NCI-H187 treated with DMSO at 0.1 percent for 48 hours (cell line): ENCODE measurements at regions not wholly inside any gene's neighbourhood (a gene's known extent, or its start where the extent isn't known, plus 50 kb on each side); places are given as distances from the start of the nearest gene placed in this dataset.

Experiments used
- DNase-seq: peaks from one replicate; lab custom pipeline; 2025; lab: John Stamatoyannopoulos, UW

DNA sequence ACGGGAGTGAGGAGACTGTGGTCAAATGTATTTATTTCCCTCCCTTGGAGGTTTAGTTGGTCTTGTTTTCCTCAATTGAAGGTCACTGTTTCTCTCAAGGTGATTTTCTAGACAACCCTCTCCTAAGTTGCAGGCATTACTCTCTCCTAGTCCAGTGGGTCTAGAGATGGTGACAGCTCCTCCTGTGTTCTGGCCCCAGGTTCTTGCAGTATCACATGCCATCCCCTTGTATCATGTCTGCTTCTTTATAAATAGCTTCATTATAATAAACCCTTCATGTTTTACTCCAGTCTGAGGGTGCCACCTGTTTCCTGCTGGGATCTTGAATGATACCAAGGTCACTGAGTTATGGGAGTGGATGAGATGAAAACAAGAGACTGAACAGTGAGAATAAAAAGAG is 208.0 kb upstream of the KCNN2 start:
- DNase-seq = no peak

DNA sequence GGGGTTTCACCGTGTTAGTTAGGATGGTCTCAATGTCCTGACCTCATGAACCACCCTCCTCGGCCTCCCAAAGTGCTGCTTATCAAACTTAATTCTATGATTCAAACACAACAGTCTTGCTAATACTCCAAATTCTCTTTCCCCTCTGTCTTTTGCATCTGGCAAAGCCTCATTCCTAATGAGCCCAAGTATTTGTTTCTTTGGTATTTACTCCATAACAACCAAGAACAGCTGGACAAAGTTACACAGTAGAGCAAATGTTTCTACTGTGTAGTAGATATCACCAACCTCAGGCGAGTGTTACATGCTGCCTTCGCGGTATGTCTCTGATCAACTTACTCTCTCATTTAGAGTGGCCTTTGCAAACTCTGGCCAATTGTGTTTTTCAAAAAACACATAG is 195.8 kb upstream of the KCNN2 start:
- no peak for DNase-seq

DNA sequence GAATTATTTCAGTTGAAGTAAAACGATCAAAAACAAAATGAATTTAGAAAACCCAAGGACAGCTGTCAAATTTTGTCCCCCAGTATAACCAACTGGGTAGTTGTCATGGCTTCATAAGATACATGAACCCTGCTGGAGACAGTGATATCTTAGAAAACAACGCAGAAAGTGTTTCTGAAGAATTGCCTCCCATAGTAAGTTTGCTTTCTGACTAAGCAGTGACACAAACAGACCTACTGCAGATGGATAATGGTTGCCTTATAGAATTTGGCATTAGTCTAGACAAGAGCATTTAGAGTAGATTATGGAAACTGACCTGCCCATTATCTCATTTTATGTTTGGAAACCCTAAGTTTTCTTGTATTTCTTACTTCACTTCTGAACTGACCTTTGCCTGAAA is 187.7 kb upstream of the KCNN2 start:
- DNase-seq = no peak

DNA sequence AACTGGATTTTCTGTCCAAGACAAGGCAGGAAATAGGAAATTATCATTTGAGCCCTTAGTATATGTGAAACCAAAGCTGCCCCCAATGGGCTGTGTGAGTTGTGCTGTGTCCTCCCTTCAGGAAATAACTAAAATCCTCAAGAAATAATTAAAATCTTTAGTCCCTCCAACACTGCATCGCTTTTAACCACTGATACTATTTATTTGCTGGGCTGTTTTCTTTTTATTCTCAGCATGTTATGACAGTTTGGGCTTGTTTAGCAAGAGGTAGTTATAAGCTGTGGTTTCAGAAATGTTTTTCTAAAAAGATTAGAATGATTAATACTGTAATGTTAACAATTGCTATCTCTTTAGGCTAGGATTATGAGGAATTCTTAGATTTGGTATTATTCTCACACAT is 187.0 kb upstream of the KCNN2 start:
- no peak for DNase-seq

DNA sequence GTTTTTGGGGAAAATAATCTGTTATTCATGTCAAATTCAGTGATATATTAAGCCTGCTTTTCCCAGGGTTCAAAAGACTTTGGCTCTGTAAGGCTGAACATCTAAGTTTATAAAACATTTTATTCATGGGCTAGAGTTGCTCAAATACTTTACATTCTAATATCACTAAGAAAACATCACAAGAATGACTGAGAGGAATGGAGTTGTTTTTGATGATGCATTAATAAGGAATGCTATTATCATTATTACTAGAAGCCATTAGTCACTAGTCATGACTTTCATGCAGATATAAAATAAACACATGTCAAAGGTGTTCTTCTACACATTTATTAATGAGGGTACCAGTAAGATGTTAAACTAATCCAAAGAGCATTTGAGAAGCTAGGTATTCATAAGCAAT is 185.5 kb upstream of the KCNN2 start:
- DNase-seq = no peak

DNA sequence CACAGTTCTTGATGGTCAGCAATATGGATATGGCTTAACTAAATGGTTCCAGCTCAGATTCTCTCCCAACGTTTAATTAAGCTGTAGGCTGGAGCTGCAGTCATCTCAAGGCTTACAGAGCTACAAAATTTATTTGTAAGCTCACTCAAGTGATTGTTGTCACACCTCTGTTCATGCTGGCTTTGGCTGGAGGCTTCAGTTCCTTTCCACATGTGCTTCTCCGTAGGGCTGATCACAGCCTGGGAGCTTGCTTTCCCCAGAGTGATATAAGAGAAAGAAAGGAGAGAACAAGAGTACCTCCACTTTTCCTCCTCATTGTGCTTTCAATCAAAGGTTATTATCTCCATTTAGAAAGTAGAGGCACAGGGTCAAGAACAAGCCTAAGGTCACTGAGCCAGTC is 182.7 kb upstream of the KCNN2 start:
- no peak for DNase-seq

DNA sequence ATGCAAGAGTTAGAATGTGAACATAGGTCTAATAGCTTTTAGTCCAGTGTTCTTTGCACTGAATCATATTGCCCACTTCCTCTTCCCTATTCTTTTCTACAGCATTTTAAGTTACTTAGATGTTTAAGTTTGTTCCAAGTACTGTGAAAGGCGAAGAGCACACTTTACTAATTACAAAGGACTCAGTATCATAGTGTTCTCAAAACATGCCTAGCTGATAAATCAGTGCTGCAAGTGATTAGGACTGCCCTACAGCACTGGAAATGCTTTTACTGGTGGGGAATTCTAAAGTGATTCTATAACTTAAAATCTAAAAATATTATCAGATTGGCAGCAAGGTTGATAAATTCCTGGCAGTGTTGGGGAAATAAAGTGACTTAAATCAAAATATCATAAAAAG is 177.9 kb upstream of the KCNN2 start:
- no peak for DNase-seq

DNA sequence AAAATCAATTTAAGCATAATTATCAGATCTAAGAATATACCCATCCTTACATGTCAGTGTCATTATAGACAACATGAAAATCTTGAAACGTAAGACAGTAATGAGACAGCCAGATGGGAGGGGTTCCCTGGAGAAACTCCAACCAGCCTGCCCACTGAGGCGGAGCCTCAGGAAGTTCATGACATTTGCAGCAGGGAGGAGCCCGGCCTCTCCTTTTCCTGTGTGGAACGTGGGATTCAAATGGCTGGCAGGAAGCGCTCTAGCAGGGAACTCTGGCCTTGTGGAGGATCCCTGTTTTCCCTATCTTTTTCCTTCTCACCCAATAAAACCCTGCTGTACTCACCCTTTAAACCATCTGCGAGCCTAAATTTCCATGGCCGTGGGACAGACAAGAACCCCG is 176.6 kb upstream of the KCNN2 start:
- DNase-seq = no peak

DNA sequence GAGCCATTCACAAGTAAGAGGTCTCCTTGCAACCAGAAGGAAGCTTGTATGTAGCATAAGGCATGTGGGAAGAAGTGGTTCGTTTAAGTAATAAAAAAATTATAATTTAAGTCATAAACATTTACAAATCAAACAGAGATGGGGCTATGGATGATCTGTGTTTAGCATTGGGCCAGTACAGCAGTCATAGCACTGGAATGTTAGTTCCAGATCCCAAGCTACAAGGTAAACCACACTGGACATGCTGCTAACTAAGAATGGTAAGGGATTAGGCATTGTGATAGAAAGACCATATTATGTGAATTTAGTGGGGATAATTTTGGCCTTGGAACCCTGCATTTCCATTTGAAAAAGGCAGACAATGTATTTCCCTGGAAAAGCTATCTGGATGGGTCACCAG is 170.4 kb upstream of the KCNN2 start:
- DNase-seq = no peak

DNA sequence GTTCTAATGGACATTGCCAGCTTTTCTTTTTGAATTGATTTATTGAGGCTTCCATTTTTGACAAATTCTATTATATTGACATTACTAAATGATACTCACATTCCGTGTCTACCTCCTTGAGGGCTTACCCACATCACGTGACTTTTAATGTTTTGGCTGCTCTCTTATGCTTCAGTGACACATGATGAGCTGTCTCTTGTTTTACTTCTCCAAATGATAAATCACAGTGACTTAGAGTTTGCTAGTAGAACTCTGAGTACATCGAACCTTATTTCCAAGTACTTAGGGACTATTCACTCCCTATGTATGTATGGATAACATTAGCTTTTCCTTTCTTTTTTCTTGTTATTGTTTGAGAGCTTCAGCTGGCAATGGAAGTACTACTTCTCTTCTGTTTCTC is 169.8 kb upstream of the KCNN2 start:
- DNase-seq = no peak

DNA sequence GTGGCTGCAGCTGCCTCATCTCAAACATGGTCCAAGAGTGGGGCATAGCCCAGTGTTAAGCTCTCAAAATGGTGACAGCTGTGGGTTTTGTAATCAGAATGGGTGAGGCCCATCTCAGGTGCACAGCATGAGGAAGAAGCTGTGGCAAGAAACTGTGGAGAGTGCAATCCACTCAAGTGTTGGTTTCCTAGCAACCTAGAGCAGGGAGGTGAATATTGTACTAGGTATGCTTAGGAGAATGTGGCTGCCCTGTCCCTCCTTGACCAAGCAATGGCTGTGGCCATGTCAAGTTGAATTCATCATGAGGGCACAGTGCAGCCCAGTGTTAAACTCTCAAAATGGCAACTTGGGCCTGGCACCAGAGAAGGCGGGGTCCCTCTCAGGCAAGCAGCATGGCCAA is 160.5 kb upstream of the KCNN2 start:
- DNase-seq = no peak

DNA sequence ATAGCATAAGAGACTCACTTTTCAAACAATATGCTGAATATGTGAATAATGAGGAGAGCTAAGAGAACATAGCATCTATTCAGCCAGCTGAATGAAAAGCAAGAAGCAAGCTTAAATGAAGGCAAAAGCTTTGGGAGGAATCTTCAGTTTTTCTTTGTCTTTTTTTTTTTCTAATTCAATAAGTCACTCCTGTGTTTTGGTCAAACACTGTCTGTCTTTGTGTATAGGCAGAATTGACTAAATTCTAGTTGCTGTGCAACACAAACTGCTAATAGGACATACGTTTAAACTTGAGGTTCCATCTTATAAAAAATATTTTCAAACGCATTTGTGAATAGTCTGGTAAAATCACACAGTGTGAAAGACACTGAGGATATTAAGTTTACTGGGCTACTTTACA is 156.9 kb upstream of the KCNN2 start:
- DNase-seq = no peak

DNA sequence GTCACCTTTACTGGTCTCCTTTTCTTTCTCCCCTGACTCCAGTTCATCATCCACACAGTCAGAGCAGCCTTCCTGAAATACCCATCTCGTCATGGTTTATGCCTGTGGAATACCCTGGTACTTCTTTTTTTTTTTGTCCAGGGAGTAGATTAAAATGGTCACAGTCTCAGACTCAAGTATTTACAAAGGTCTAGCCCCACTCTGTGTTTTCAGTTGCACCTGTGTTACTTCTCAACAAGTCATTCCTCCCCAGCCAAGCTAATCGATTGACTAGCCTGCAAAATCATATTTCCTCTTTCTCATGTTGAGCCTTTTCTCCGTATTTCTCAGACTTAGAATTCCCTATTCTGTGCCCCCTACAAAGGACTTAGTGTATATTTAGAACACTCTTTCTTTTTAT is 155.2 kb upstream of the KCNN2 start:
- no peak for DNase-seq

DNA sequence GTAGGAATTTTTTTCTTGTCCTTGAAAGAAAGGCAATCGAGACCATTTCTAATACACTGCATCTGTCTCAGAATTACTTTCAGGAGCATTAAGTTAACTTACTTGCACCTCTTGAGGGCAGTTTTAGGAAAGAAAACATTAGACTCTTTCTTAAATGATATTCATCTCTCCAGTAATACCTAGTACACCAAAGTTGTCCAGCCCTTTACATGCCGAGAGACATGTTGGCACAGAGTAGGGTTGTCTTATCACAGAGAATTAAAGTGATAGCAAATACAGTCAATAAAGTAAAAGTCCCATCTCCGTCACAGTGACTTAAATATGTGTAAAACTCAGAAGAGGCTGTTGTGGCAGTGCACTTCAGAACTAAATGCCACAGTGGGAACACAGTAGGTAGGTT is 154.3 kb upstream of the KCNN2 start:
- no peak for DNase-seq

DNA sequence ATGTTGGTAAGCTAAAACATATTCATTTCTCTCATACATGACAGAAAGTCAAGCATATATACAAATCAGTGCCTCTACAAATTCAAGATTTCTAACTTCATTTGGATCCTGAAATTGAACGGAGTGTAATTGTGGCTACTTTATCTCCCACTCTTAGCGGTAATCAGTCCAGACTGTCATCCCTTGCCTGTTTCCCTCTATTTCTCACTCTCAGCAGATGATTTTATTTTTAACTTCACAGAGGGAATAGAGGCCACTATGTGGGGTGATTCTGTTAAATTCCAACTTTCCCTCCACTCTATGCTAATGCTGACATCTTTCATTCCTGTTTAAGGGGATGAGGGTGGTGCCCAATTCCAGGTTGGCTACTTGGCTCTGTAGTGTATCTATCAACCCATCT is 153.8 kb upstream of the KCNN2 start:
- DNase-seq = no peak

DNA sequence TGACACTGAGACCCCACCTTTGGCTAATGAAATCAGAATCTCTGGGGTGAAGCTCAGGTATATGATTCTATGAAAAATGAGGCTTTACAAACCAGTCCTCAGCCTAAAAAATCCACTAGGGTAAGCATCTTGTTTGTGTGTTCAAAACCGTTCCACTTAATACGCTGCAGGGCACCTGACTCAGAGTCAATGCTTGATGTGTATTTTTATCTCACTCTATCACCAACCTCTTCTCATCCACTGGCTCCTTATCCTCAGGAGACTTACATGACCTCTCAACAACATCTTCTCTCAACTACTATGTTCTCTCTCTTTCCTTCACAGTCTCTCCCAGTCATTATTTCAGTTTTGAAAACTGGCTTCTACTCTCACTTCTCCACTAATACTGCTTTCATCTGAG is 153.3 kb upstream of the KCNN2 start:
- no peak for DNase-seq

DNA sequence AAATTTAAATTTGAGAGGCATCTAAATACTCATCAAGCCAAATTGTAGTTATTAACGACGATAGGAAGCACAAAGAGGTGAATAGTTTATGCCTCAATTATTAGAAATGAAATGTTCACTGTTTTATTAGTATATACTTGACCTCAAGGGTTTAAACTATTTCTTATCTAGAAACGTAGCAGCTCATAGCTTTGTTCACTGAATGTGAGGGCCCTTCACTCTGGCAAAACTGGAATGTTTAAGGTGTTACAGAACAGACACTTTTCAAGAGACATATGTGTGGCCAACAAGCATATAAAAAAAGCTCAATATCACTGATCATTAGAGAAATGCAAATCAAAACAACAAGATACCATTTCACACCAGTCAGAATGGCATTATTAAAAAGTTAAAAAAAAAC is 151.2 kb upstream of the KCNN2 start:
- no peak for DNase-seq

DNA sequence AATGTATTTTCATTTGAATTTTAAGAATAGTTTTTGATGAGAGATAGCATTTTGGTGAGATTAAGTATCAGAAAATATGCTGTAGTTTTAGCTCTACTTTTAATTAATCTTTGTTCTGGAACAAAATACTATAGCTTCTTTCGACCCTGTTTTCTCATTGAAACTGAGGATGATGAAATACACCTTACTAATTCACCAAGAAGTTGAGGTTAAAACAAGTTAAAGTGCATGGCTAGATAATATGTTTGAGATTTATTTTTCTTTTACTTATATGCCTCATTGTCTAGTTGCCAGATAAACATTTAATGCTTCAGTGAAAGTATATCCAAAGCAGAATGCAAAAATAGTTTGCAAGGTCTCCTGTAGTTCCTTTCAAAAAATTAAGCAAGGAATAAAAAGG is 140.1 kb upstream of the KCNN2 start:
- DNase-seq = no peak

DNA sequence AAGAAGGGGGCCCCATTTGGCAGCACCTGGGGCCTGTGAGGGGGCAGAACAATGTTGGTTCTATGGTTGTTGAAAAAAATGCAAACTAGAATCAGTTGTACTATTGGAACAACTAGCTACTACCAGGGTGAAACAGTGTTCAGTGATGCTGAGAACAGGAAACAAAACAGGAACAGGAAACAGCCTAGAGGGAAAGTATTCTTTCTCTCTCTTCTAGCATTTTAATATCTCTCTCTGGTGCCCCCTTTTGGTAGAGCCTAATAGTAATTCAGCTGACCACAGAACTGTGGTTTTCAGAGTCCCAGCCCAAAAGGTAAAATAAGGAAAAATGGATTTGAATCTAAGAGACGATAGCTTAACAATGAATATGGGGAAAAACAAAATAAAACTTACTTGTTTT is 138.0 kb upstream of the KCNN2 start:
- DNase-seq = no peak

DNA sequence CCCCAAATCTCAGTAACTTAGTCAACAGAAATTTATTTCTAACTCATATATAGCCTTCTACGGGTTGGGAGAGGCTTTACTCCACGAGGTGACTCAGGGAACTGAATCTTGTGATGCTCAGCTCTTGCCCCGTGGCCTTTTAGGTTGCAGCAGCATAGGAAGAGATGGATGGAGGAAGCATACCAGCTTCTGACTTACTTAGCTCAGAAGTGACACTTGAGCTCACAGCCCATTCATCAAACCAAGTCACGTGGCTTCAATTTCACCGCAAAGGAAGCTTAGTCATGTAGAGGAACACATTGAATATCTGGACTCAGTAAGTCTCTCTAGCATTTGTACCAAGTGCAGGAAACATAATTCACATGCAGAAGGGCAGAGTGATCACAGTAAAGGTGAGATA is 124.1 kb upstream of the KCNN2 start:
- no peak for DNase-seq

DNA sequence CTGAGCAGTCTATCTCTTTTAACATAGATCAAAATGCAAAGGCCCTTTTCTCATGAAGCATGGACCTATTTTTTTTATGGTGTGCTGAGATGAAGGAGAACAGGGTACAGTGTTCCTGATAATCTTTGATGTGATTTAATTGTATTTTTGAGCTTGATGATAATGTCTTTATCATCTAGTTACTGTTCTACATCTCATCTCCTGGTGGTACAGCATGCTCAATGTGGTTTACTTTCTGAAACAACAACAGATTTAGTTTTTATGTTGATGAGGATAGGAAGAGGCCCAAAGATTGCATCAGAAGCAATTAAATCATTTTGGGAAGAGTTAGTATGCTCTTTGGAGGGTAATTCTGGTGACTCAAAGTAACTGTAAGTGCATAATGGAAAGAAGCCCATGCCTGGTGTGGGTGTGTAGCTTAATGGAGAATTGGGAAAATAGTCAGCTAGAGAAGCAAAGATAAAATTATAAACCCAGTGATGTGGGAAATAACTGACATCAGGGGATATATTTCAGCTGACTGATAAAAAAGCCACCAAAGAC is 123.0 kb upstream of the KCNN2 start:
- no peak for DNase-seq

DNA sequence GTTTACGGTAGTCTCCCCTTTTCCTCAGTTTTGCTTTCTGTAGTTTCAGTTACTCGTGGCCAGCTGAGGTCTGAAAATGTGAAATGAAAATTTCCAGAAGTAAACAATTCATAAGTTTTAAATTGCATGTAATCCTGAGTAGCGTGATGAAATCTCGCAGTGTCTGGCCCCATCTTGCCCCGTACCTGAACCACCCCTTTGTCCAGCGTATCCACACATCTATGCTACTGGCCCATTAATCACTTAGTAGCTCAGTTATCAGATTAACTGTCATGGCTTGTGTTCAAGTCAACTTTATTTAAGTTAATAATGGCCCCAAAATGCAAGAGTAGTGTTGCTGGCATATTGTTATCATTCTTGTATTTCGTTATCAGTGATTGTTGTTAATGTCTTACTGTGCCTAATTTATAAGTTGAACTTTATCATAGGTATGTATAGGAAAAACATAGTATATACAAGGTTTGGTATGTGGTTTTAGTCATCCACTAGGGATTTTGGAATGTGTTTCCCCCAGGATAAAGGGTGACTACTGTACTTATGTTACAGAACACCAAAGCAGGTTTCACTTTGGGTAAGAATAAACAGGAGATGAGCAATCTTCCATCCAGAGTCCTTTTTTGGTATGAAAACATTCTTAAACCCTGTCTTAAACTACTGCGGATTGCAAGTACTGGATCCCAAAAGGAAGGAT is 118.4 kb upstream of the KCNN2 start:
- DNase-seq = no peak

DNA sequence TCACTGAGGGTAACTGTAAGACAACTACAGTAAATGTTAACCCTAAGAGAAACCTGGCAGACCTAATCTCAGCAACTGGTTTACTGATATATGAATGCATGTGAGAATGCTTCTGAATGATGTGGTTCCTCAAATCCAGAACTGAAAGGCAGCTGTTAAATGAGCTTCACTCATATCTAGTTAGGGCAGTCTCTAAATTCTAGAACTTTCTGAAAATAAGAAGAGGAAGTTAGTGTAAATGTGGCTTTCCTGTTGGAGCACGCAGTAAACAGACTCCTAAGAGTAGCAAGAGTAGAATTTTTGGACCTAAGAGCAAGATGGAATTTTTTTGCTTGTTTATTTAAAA is 117.9 kb upstream of the KCNN2 start:
- DNase-seq = no peak

DNA sequence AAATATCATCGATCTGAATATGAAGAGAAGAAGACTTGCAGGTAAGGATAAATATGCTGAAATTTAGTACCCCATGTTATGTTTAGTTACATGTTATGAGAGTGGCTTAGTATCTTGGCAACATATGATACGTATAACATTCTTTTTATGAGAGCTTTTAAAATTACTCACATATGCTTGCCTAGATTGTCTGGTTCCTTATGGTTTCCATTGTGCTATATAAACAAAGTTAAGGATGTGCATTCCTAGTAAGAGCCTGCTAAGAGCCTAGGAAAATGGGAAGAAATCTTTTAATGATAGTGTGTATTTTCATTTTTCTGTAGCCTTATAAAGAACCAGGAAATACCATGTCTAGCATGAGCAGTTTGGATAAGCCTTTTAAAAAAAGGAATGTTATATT is 112.0 kb upstream of the KCNN2 start:
- DNase-seq = no peak

DNA sequence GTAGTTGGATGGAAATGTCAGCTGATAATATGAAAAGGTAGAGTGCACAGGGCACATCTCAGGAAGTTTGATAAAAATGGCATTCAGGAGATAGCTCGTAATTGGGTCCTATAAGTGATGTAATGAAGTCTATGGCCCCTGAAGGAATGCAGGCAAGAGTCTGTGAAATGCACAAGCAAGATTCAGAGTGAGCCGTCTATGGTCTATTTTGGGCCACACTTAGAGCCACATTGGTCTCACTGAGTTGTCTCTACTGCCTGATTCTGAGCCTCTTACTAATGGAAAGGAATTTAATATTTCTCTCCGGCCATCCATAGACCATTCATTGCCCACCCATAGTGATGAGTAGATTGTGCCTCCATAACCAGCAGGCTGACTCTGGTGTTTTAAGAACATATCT is 111.3 kb upstream of the KCNN2 start:
- no peak for DNase-seq
